ENCODE measurements at regions not wholly inside any gene's neighbourhood (a gene's known extent, or its start where the extent isn't known, plus 50 kb on each side); places are given as distances from the start of the nearest gene placed in this dataset.

GRCh38 chr12:95416111-95416636, 57.8 kb upstream of the METAP2 start:
- Histone ChIP-seq H3K4me3 (no peak overlapping the region), H3K4me1 (no peaks in the 10 kb centered on the region), H3K27ac (no peak overlapping the region), H3K27me3 (no peaks in the 10 kb centered on the region), H3K36me3 (no peaks in the 10 kb centered on the region), H3K9me3 (no peaks in the 10 kb centered on the region)
- intact Hi-C loops (cut with DNase I), result no loop called here
- DNase-seq (no peak), ATAC-seq (no peak)
- 76% methylated on average over 5 of the region's 5 CpGs for WGBS (ENCODE audit: insufficient coverage, low coverage, low lambda C conversion rate, missing lambda C conversion rate)
- no peak for TF ChIP-seq POLR2A (IDR thresholded peaks at IDR 0.05)
- TF ChIP-seq, protein P1, sequence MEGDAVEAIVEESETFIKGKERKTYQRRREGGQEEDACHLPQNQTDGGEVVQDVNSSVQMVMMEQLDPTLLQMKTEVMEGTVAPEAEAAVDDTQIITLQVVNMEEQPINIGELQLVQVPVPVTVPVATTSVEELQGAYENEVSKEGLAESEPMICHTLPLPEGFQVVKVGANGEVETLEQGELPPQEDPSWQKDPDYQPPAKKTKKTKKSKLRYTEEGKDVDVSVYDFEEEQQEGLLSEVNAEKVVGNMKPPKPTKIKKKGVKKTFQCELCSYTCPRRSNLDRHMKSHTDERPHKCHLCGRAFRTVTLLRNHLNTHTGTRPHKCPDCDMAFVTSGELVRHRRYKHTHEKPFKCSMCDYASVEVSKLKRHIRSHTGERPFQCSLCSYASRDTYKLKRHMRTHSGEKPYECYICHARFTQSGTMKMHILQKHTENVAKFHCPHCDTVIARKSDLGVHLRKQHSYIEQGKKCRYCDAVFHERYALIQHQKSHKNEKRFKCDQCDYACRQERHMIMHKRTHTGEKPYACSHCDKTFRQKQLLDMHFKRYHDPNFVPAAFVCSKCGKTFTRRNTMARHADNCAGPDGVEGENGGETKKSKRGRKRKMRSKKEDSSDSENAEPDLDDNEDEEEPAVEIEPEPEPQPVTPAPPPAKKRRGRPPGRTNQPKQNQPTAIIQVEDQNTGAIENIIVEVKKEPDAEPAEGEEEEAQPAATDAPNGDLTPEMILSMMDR (IDR thresholded peaks at IDR 0.05), result no peak

DNA sequence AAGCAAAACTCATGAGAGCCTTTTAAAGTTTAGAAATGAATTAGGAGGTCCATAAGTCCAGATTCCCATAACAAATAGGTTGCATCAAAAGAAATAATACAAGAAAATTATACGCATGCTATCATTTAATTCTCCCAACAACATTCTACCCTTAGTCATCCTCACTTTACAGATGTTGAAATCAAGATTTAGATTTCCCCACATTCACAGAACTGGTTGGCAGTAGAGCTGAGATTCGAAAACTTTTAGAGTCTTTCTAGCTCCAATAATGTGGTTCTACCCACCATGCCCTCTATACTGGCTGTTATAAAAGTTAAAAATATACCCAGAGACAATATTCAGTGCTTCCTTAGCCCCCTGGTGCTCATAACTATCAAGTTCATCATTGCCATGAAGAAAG, 56.6 kb upstream of the METAP2 start:
- 86% methylated on average over 2 of the region's 2 CpGs for WGBS (ENCODE audit: insufficient coverage, low coverage, low lambda C conversion rate, missing lambda C conversion rate)

GRCh38 chr12:95418142-95418541, 55.8 kb upstream of the METAP2 start:
- no peak overlapping the region for H3K4me3 ChIP-seq
- 81% methylated on average over 2 of the region's 2 CpGs for WGBS (ENCODE audit: insufficient coverage, low coverage, low lambda C conversion rate, missing lambda C conversion rate)
- no peaks in the 10 kb centered on the region for H3K27me3 ChIP-seq
- intact Hi-C loops (cut with DNase I), result no loop called here
- H3K27ac ChIP-seq, result no peak overlapping the region
- no peaks in the 10 kb centered on the region for H3K4me1 ChIP-seq
- no peaks in the 10 kb centered on the region for H3K9me3 ChIP-seq
- DNase-seq, result no peak
- TF ChIP-seq, protein P1 (IDR thresholded peaks at IDR 0.05), result no peak
- TF ChIP-seq POLR2A (IDR thresholded peaks at IDR 0.05), result no peak
- H3K36me3 ChIP-seq, result no peaks in the 10 kb centered on the region
- ATAC-seq, result no peak

More for the DNA sequence above, 56.6 kb upstream of the METAP2 start:
- H3K4me1 ChIP-seq, result no peaks in the 10 kb centered on the region
- no peaks in the 10 kb centered on the region for H3K27me3 ChIP-seq
- no peaks in the 10 kb centered on the region for H3K36me3 ChIP-seq
- H3K9me3 ChIP-seq, result no peaks in the 10 kb centered on the region
- DNase-seq (no peak), ATAC-seq (no peak)
- H3K27ac ChIP-seq, result no peak overlapping the region
- no peak overlapping the region for H3K4me3 ChIP-seq
- no peak for TF ChIP-seq POLR2A (IDR thresholded peaks at IDR 0.05)
- TF ChIP-seq, protein P1 (IDR thresholded peaks at IDR 0.05), result no peak
- intact Hi-C loops (cut with DNase I), result no loop called here

Data from right lobe of liver (tissue), 6 donors.